NCI-H2081 treated with DMSO at 0.1 percent for 48 hours (cell line): ENCODE measurements at regions not wholly inside any gene's neighbourhood (a gene's known extent, or its start where the extent isn't known, plus 50 kb on each side); places are given as distances from the start of the nearest gene placed in this dataset.
"Not testable (repeated sequence)": the region's sequence is repeated elsewhere in the genome, so short reads cannot be mapped to it uniquely, and the experiment has no call there.

ENCODE experiments used
- DNase-seq: peaks from one replicate; lab custom pipeline; 2025; lab: John Stamatoyannopoulos, UW

GRCh38 chr7:152949253-152949652 is 189.7 kb downstream of the ACTR3B start:
- DNase-seq: peak; percentile 34

- DNase-seq: no peak
These were observed 190.2 kb downstream of the ACTR3B start for GRCh38 chr7:152949790-152950189.

GRCh38 chr7:152956006-152956405 is 196.5 kb downstream of the ACTR3B start:
- no peak for DNase-seq

- DNase-seq: no peak
These were observed 200.1 kb downstream of the ACTR3B start for GRCh38 chr7:152959610-152960009.

GRCh38 chr7:152961796-152962195 is 202.2 kb downstream of the ACTR3B start:
- DNase-seq: not testable (repeated sequence)

- DNase-seq: no peak
These were observed 206.6 kb downstream of the ACTR3B start for GRCh38 chr7:152966189-152966588.

- no peak for DNase-seq
These were observed 208.4 kb downstream of the ACTR3B start for GRCh38 chr7:152967958-152968357.

GRCh38 chr7:152968514-152968913 is 209.0 kb downstream of the ACTR3B start:
- DNase-seq: no peak

GRCh38 chr7:152969335-152969734 is 209.8 kb downstream of the ACTR3B start:
- DNase-seq: no peak

- DNase-seq: no peak
These were observed 210.3 kb downstream of the ACTR3B start for GRCh38 chr7:152969839-152970238.

- DNase-seq: no peak
These were observed 210.9 kb downstream of the ACTR3B start for GRCh38 chr7:152970481-152970880.

- no peak for DNase-seq
These were observed 215.0 kb downstream of the ACTR3B start for GRCh38 chr7:152974577-152974976.

- no peak for DNase-seq
These were observed 215.5 kb downstream of the ACTR3B start for GRCh38 chr7:152975076-152975475.

GRCh38 chr7:152979376-152979775 is 219.8 kb downstream of the ACTR3B start:
- no peak for DNase-seq

- DNase-seq: no peak
These were observed 224.9 kb downstream of the ACTR3B start for GRCh38 chr7:152984421-152984820.

- no peak for DNase-seq
These were observed 226.8 kb downstream of the ACTR3B start for GRCh38 chr7:152986376-152986775.

- no peak for DNase-seq
These were observed 228.1 kb downstream of the ACTR3B start for GRCh38 chr7:152987656-152988055.

GRCh38 chr7:152989889-152990380 is 230.4 kb downstream of the ACTR3B start:
- no peak for DNase-seq

- DNase-seq: no peak
These were observed 238.9 kb downstream of the ACTR3B start for GRCh38 chr7:152998420-152998819.

- DNase-seq: no peak
These were observed 242.6 kb downstream of the ACTR3B start for GRCh38 chr7:153002115-153002514.

GRCh38 chr7:153002572-153002971 is 243.0 kb downstream of the ACTR3B start:
- DNase-seq: no peak

GRCh38 chr7:153004341-153004740 is 244.8 kb downstream of the ACTR3B start:
- DNase-seq: no peak

- DNase-seq: no peak
These were observed 246.3 kb downstream of the ACTR3B start for GRCh38 chr7:153005750-153006435.

GRCh38 chr7:153006452-153006851 is 246.9 kb downstream of the ACTR3B start:
- no peak for DNase-seq
